Endothelial cell of umbilical vein (primary cell): ENCODE measurements at regions not wholly inside any gene's neighbourhood (a gene's known extent, or its start where the extent isn't known, plus 50 kb on each side); places are given as distances from the start of the nearest gene placed in this dataset.

Experiments used
- BruUV-seq: library from RNA; stranded (reverse); fragments of 400-500 nt; replicated peaks from 2 replicates; lab custom pipeline; 2021; lab: Mats Ljungman, UMichigan
- CTCF ChIA-PET: fragments of 300-600, 350-600 bp; sonication (Branson Sonifier 250); formaldehyde crosslinking; loops from one replicate; lab custom pipeline; 2021; ENCODE audit warnings: antibody characterized with exemption, inconsistent platforms; lab: Charles Lee
- POLR2A ChIA-PET: fragments of 300-600, 350-600 bp; sonication (Branson Sonifier 250); formaldehyde crosslinking; loops from one replicate; lab custom pipeline; 2021; ENCODE audit warnings: antibody characterized with exemption, inconsistent platforms; lab: Charles Lee
- DNase-seq: peaks from one replicate; pipeline ENCODE4 v3.0.0-alpha.2; 2011; ENCODE audit warnings: low read depth, low spot score
- FAIRE-seq: peaks from 2 replicates; lab custom pipeline; 2011; peaks lifted over from hg19 to GRCh38; lab: Jason Lieb, UNC
- H2AFZ ChIP-seq: 2 replicates; pipeline ENCODE4 v1.6.0; 2012; ENCODE audit warnings: low read depth, low read length, control low read depth, inconsistent platforms
- H3K27ac ChIP-seq: 2 replicates; pipeline ENCODE4 v1.5.1; 2011; ENCODE audit warnings: low read depth, mild to moderate bottlenecking, control low read depth, low read length, moderate library complexity; ENCODE audit not compliant: insufficient read depth
- H3K27me3 ChIP-seq, 2 experiments: 2 replicates each; pipeline versions ENCODE4 v1.6.0 to v1.6.1; 2011; ENCODE audit warnings: low read length in 2 of 2, mixed read lengths in 1 of 2; ENCODE audit not compliant: control insufficient read depth in 2 of 2, insufficient read depth in 2 of 2
- H3K36me3 ChIP-seq, 2 experiments: 2 replicates in 1 of 2; 3 replicates in 1 of 2; pipeline ENCODE4 v1.5.1; 2011; ENCODE audit warnings: low read length in 2 of 2, mild to moderate bottlenecking in 1 of 2, moderate library complexity in 1 of 2; ENCODE audit not compliant: control insufficient read depth in 2 of 2, insufficient read depth in 2 of 2; ENCODE audit errors: extremely low read depth in 1 of 2
- H3K4me1 ChIP-seq: 3 replicates; pipeline ENCODE4 v1.5.1; 2011; ENCODE audit warnings: mild to moderate bottlenecking, low read length; ENCODE audit not compliant: control insufficient read depth, insufficient read depth; ENCODE audit errors: extremely low read depth
- H3K4me2 ChIP-seq: 2 replicates; pipeline ENCODE4 v1.6.1; 2011; ENCODE audit warnings: low read length, control low read depth, mixed read lengths; ENCODE audit not compliant: insufficient read depth
- H3K4me3 ChIP-seq, 3 experiments: fragments of 200-600 bp in 1 of 3; sonication (generic), shearing (Covaris generic) in 1 of 3; replicated peaks in 1 of 3; 2 replicates each; pipeline ENCODE4 v1.5.1; 2011 to 2016; ENCODE audit warnings: control low read depth in 3 of 3, low read length in 3 of 3, mild to moderate bottlenecking in 2 of 3, inconsistent platforms in 1 of 3, low read depth in 1 of 3, moderate library complexity in 1 of 3; ENCODE audit not compliant: insufficient read depth in 1 of 3
- H3K79me2 ChIP-seq: 2 replicates; pipeline ENCODE4 v1.6.0; 2012; ENCODE audit warnings: low read length, inconsistent platforms; ENCODE audit not compliant: control insufficient read depth, insufficient read depth
- H3K9ac ChIP-seq: replicated peaks from 2 replicates; pipeline ENCODE3; 2011; ENCODE audit warnings: low read length, control low read depth; ENCODE audit not compliant: insufficient read depth; ENCODE audit errors: extremely low read depth
- H3K9me1 ChIP-seq: replicated peaks from 3 replicates; pipeline ENCODE4 v1.6.0; 2011; ENCODE audit warnings: mild to moderate bottlenecking, low read length; ENCODE audit not compliant: control insufficient read depth, insufficient read depth; ENCODE audit errors: extremely low read depth
- H3K9me3 ChIP-seq: replicated peaks from 2 replicates; pipeline ENCODE4 v1.5.1; 2012; ENCODE audit warnings: low read length, inconsistent platforms; ENCODE audit not compliant: control insufficient read depth, insufficient read depth
- H4K20me1 ChIP-seq: replicated peaks from 2 replicates; pipeline ENCODE3; 2011; ENCODE audit warnings: mild to moderate bottlenecking, low read length; ENCODE audit not compliant: control insufficient read depth, insufficient read depth; ENCODE audit errors: extremely low read depth
- EZH2 ChIP-seq: IDR thresholded peaks from 2 replicates; pipeline ENCODE4 v1.6.1; 2012; ENCODE audit warnings: borderline replicate concordance, low read depth, mild to moderate bottlenecking, moderate library complexity, low read length, inconsistent platforms; ENCODE audit not compliant: severe bottlenecking
- FOS ChIP-seq: IDR thresholded peaks from 2 replicates; pipeline ENCODE4 v1.6.1; 2011; ENCODE audit warnings: mild to moderate bottlenecking, low read length, moderate library complexity, borderline replicate concordance; ENCODE audit not compliant: insufficient read depth
- GATA2 ChIP-seq: IDR thresholded peaks from 2 replicates; pipeline ENCODE4 v1.7.0; 2011; ENCODE audit warnings: low read depth, mild to moderate bottlenecking, moderate library complexity, mixed read lengths, low read length; ENCODE audit not compliant: insufficient read length, insufficient read depth
- JUN ChIP-seq: IDR thresholded peaks from 2 replicates; pipeline ENCODE4 v1.6.1; 2011; ENCODE audit warnings: borderline replicate concordance, low read depth; ENCODE audit not compliant: insufficient read length, insufficient read depth
- MYC ChIP-seq: IDR thresholded peaks from one replicate; pipeline ENCODE4 v1.6.1; 2011; ENCODE audit warnings: mild to moderate bottlenecking, low read depth, low read length
- POLR2A ChIP-seq: IDR thresholded peaks from 2 replicates; pipeline ENCODE4 v1.6.1; 2012; ENCODE audit warnings: low read depth, mild to moderate bottlenecking, control low read depth, low read length
- POLR2AphosphoS5 ChIP-seq: IDR thresholded peaks from 2 replicates; pipeline ENCODE4 v1.6.1; 2012; ENCODE audit warnings: low read depth, mild to moderate bottlenecking, control low read depth, low read length, moderate library complexity; ENCODE audit not compliant: insufficient read depth
- dilution Hi-C: fragments of 300-500 bp; cut with MboI; formaldehyde crosslinking; loops from one replicate; pipeline ENCODE4 v1.15.0; 2019; ENCODE audit warnings: low sequenced_read_pairs; ENCODE audit not compliant: extremely low pct_ligation_motif_present
- intact Hi-C: fragments of 100-400 bp; cut with micrococcal nuclease; formaldehyde crosslinking; loops from one replicate; pipeline ENCODE4 v1.10.0; 2022
- TF ChIP-seq, protein P1 (sequence below): IDR thresholded peaks from 2 replicates; pipeline ENCODE4 v1.6.1; 2011; ENCODE audit not compliant: insufficient read depth, insufficient read length
- TF ChIP-seq, protein P2 (sequence below), 2 donors: IDR thresholded peaks; 1 replicate in 1 of 2; 2 replicates in 1 of 2; pipeline ENCODE4 v1.5.1; 2011; ENCODE audit warnings: low read length in 2 of 2, mild to moderate bottlenecking in 2 of 2, moderate library complexity in 2 of 2, control low read depth in 1 of 2, inconsistent platforms in 1 of 2, low read depth in 1 of 2; ENCODE audit not compliant: insufficient read depth in 1 of 2; ENCODE audit errors: extremely low read depth in 1 of 2

GRCh38 chr2:107737756-107738155 is 88.9 kb upstream of the RGPD4 start:
- BruUV-seq, result no TSS peak
- Histone ChIP-seq H3K9me1 (no peaks in the 10 kb centered on the region), H3K79me2 (no peaks in the 10 kb centered on the region), H3K9me3 (no peaks in the 10 kb centered on the region), H3K4me3 (no peak overlapping the region), H4K20me1 (no peaks in the 10 kb centered on the region), H3K27me3 (no peaks in the 10 kb centered on the region), H3K36me3 (no peaks in the 10 kb centered on the region), H3K27ac (no peak overlapping the region), H3K9ac (no peak overlapping the region), H3K4me1 (no peaks in the 10 kb centered on the region), H2AFZ (no peak overlapping the region), H3K4me2 (no peak overlapping the region)
- dilution Hi-C loops, result no loop called here
- DNase-seq (no peak), FAIRE-seq (no peak)
- intact Hi-C loops, result no loop called here
- CTCF ChIA-PET, result no interaction called here
- POLR2A ChIA-PET, result no interaction called here
- TF ChIP-seq JUN, result no peak
- no peak for TF ChIP-seq FOS
- TF ChIP-seq MYC, result no peak
- no peak for TF ChIP-seq GATA2
- no peak for TF ChIP-seq POLR2AphosphoS5
- TF ChIP-seq EZH2, result no peak
- TF ChIP-seq, protein P1, sequence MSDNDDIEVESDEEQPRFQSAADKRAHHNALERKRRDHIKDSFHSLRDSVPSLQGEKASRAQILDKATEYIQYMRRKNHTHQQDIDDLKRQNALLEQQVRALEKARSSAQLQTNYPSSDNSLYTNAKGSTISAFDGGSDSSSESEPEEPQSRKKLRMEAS, result no peak
- TF ChIP-seq, protein P2, sequence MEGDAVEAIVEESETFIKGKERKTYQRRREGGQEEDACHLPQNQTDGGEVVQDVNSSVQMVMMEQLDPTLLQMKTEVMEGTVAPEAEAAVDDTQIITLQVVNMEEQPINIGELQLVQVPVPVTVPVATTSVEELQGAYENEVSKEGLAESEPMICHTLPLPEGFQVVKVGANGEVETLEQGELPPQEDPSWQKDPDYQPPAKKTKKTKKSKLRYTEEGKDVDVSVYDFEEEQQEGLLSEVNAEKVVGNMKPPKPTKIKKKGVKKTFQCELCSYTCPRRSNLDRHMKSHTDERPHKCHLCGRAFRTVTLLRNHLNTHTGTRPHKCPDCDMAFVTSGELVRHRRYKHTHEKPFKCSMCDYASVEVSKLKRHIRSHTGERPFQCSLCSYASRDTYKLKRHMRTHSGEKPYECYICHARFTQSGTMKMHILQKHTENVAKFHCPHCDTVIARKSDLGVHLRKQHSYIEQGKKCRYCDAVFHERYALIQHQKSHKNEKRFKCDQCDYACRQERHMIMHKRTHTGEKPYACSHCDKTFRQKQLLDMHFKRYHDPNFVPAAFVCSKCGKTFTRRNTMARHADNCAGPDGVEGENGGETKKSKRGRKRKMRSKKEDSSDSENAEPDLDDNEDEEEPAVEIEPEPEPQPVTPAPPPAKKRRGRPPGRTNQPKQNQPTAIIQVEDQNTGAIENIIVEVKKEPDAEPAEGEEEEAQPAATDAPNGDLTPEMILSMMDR (IDR thresholded peaks at IDR 0.05; ENCODE audit: extremely low read depth in 1 of 2, insufficient read depth in 1 of 2, low read depth in 1 of 2, low read length in 2 of 2), result no peak
- TF ChIP-seq POLR2A, result no peak
